ENCODE measurements at regions not wholly inside any gene's neighbourhood (a gene's known extent, or its start where the extent isn't known, plus 50 kb on each side); places are given as distances from the start of the nearest gene placed in this dataset.

GRCh38 chr2:195331966-195332365, 325.1 kb upstream of the SLC39A10 start:
- TF ChIP-seq CTCF (IDR thresholded peaks at IDR 0.05; ENCODE audit: insufficient read depth, low read depth, low read length) (no peak), EZH2 (IDR thresholded peaks at IDR 0.05; ENCODE audit: insufficient read depth, low read length) (no peak)
